KOPT-K1 (cell line): ENCODE measurements at regions not wholly inside any gene's neighbourhood (a gene's known extent, or its start where the extent isn't known, plus 50 kb on each side); places are given as distances from the start of the nearest gene placed in this dataset.

ENCODE experiments used
- H3K27ac ChIP-seq: fragments of 200-600 bp; sonication (generic); 2 replicates; pipeline ENCODE4 v1.5.1; 2016; ENCODE audit warnings: antibody characterized with exemption, mild to moderate bottlenecking, low read depth, low read length; ENCODE audit not compliant: poor library complexity, severe bottlenecking
- H3K36me3 ChIP-seq: fragments of 200-600 bp; sonication (generic); 2 replicates; pipeline ENCODE4 v1.5.1; 2017; ENCODE audit warnings: antibody characterized with exemption, mild to moderate bottlenecking, low read length, moderate library complexity; ENCODE audit not compliant: insufficient read depth
- H3K9me3 ChIP-seq: fragments of 200-600 bp; sonication (generic); 2 replicates; pipeline ENCODE4 v1.5.1; 2017; ENCODE audit warnings: antibody characterized with exemption, low read length, mild to moderate bottlenecking; ENCODE audit not compliant: insufficient read depth, poor library complexity, severe bottlenecking

DNA sequence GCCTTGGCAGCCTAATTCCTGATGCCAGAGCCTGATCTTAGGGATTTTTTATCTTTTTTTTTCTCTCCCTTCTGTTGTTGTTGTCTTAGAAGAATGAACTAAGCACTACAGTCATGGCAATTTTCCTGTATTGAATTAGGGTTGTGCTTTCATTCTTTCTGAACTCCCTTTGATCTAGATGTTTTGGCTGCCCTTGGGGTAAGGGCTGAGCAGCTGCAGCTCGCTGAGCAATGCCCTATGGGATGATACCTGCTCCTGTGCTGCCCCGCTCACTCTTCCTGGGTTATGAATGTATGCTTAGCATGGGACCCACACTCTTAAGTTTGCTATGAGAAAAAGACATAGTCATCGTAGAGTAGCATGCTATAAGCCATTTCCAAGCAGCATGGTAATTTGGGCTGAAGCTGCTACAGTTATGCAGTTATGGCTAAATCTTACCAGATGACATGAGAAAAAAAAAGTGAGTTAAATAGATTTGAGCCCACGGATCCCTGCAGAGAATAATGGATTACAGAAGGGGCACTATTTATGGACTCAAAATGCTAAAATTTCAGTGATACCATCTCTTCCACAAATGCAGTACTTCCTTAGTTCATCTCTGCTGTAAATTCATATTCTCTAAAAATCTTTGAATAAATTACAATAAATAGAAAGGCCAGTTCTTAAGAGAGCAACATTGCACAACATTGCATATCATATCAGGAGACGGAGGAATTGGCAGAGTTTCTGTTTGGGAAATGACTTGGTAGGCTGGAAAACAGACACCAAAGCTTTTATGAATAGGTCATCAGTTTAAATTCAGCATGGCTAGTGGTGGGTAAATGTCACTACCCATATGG lies 79.2 kb upstream of the PTHLH start:
- no peak overlapping the region for H3K27ac ChIP-seq
- H3K9me3 ChIP-seq: no peaks in the 10 kb centered on the region

DNA sequence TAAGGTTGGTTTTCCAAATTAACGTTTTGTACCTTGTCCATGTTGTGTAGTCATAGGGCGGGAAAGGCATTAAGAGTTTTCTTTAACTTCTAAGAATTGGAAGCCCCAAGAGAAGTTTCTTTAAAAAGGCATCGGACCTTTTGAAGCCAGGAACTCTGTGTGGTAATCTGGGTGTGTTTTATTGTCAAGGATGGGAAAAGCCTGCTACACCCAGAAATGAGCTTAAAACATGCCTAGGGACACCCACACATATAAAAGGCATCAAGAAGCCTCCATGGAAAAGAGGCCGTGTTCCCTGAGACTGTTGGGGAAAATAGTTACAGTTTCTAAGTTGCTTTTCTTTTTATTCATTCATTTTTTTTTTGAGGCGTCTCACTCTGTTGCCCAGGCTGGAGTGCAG lies 81.0 kb upstream of the PTHLH start:
- Histone ChIP-seq H3K36me3 (no peaks in the 10 kb centered on the region), H3K27ac (no peak overlapping the region), H3K9me3 (no peaks in the 10 kb centered on the region)

More for the DNA sequence above, 79.2 kb upstream of the PTHLH start:
- no peaks in the 10 kb centered on the region for H3K36me3 ChIP-seq

DNA sequence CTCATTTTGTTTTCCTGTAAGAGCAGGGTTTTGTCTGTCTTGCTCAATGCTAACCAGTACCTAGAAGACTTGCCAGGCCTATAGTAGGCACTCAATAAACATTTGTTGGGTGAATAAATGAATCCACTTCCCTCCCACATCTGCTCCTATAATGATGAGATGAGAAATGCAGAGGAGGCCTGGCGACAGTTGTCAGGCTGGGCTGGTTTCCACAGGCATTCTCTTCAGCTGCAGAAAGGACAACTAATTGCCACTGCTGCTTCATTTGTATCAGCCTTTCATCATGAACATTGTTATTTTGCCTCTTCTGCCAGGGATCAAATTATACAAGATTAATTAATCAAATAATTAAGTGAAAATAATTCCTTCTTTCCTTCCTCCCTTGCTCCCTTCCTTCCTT lies 82.0 kb upstream of the PTHLH start:
- no peaks in the 10 kb centered on the region for H3K36me3 ChIP-seq
- H3K9me3 ChIP-seq: no peaks in the 10 kb centered on the region
- no peak overlapping the region for H3K27ac ChIP-seq

DNA sequence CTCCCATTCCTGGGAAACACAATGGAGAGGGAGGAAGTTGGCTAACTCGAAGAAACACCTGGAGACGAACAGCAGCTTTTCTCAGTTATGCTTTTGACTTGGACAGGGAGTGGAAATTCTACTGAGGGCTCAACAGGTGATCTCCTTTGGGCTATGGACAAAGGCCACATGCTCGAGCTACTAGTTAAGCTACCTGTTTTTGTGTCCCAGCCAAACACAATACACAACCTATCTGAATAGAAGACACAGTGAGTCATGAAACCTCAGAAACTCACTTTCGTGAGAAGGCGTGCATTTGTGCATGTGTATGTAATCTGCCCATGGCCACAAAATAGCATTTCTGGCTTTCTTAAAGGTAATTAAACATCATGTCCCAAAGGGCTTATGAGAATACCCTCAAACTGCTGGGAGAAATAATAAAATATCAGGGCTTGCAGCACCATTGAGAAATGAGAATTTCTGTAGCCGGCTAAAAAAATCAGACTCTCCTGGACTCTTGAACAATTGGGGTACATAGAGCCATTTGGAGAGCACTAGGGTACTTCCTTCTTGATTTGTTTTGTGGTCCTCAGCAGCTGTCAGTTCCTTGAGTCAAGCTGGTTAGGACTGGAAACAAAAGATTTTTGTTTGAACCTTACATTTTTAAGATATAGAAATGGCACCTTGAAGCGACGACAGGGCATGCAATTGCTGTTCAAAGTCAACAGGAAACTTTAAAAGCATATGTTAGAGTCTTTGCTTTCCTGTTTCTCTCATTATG lies 85.5 kb upstream of the PTHLH start:
- Histone ChIP-seq H3K9me3 (no peaks in the 10 kb centered on the region), H3K36me3 (no peaks in the 10 kb centered on the region), H3K27ac (no peak overlapping the region)

DNA sequence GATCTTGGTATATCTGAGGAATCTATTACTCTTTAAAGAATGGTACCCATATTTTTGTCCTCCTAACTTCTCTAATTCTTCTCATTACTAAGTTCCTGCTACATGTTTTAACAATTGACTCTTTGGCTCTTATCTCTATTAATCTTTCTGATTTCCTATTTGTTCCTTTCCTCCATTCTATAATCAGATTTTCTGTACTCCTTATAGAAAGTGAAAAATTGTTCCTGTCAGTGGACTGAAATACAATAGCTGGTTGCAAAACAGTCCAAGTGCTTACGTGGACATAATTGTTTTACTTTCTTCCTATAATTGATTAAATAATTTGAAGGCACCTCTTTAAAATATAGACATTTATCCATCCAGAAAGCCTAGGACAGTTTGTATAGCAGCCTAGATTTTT lies 86.7 kb upstream of the PTHLH start:
- H3K27ac ChIP-seq: no peak overlapping the region
- no peaks in the 10 kb centered on the region for H3K9me3 ChIP-seq
- H3K36me3 ChIP-seq: no peaks in the 10 kb centered on the region

DNA sequence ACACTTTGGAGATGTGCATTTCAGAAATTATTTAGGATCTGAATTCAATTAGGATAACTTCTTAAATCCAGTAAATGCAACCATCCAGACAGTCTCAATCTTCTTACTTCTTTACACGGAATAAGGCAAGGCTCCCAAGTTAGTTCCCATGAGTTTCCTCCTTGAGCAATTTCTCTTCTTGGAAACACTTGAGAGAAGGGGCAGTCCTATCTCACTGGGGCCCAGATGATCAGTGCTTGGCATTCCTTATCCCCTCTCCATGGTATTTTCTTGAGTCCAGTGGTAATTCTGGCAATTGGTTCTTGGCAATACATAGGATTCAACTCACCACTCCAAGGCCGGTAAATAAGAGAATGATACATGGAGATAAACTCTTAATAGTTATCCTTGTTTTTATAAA lies 87.1 kb upstream of the PTHLH start:
- H3K9me3 ChIP-seq: no peaks in the 10 kb centered on the region
- no peaks in the 10 kb centered on the region for H3K36me3 ChIP-seq
- no peak overlapping the region for H3K27ac ChIP-seq

DNA sequence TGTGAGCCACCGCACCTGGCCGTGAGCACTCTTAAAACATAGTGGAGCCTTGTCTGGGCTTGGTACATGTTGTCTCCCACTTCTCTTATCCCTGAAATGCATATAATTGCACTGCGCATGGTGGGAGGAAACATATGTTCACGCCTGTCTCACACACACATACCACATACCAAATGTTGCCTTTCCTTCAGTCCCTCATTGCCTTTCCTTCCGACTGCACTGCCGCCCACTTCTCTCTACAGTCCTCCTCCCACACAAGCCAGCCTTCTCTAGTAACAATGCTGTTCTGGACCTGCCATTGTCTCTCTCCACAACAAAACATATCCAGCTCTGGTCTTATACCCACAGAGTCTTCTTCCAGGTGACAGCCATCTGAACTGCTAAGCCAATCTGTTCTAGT lies 88.3 kb upstream of the PTHLH start:
- no peak overlapping the region for H3K27ac ChIP-seq
- H3K9me3 ChIP-seq: no peaks in the 10 kb centered on the region
- no peaks in the 10 kb centered on the region for H3K36me3 ChIP-seq

DNA sequence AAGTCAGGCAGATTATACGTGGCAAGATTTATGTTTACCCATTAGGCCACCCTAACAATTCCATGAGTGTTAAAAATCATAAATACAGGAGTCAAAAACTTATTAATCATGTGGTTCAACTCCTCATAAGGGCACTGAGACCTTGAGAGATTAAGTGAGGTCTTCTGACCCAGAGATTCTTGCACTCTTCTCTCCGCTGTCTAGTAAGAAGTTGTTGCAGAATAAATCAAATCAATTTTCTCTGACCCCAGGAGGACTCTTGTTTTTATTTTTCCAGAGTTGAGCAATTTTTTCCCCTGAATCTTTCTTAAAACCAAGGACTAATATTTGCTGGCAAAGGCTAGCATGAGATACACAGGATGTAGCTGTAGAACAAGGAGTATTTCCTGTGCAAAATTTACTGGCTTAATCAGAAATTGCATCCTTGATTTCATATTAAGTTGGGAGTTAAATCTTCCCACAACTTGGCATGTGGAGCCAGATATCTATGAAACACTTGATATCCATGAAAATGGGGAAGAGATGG lies 90.9 kb upstream of the PTHLH start:
- no peaks in the 10 kb centered on the region for H3K9me3 ChIP-seq
- no peak overlapping the region for H3K27ac ChIP-seq
- no peaks in the 10 kb centered on the region for H3K36me3 ChIP-seq

DNA sequence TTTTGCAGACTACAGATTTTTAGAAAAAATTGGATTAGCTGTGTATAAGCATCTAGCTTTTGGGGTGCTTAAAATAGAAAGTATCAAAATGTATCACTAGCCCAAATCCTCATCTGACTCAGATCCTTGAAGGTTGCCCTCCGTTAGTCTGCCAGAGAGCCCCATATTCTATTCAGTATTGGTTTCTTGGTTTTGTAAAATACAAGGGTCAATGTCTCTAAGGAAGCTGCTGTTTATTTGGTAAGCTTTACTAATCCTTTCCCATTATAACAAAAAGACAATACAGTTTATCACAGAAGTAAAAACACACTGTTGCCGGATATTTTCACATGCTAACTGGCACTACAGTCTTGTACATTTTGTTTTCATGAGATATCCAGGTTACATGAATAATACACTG lies 92.8 kb upstream of the PTHLH start:
- no peak overlapping the region for H3K27ac ChIP-seq
- no peaks in the 10 kb centered on the region for H3K9me3 ChIP-seq
- H3K36me3 ChIP-seq: no peaks in the 10 kb centered on the region

DNA sequence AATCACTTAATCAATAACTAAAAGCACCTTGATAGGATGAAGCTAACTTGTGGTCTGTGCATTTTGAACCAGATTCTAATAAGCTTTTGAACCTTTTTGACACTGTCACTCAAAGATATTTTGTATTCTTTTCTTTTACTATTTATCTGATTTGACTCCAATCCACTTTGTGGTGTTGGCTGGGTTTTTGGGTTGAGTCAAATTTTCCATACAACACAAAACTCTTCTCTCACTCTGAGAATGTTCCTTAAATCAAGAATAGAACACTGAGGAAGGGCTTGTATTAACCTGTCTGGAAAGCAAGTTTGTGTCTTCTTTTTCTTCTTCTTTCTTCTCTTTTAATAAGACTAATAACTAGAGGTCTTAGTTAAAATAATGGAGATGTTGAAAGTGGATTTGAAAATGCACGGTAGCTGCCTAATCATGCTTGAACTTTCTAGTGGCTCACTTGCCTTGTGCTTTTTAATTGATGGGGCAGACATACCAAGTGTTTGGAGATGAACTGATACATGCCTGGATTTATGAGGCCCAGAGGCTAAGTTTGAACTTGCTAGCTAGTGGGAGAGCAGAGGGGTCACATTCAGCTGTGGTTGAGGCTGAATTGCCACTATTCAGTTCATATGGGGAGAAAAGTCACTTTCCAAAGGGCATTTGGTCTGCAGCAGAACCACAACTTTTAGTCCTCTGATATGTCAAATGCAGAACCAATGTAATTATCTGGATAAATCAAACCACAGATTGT lies 93.5 kb upstream of the PTHLH start:
- Histone ChIP-seq H3K36me3 (no peaks in the 10 kb centered on the region), H3K9me3 (no peaks in the 10 kb centered on the region), H3K27ac (no peak overlapping the region)

DNA sequence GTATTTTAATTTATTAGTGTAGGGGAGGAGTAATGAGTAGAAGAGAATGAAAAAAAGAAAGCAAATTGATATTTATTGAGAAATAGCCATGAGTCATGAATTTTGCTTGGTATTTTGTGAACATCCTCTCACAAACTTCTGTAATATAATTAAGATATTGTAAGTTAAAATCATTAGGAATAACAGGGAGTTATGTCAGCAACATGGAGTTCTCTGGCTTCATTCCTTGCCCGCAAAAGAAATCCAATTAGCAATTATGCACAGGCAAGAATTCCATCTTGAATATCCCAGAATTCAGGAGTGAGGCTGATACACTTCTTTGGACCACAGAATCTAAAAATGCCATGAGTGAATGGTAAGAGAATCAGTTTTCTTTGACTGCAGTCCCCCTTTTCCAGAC lies 94.3 kb upstream of the PTHLH start:
- H3K27ac ChIP-seq: no peak overlapping the region
- H3K36me3 ChIP-seq: no peaks in the 10 kb centered on the region
- no peaks in the 10 kb centered on the region for H3K9me3 ChIP-seq

DNA sequence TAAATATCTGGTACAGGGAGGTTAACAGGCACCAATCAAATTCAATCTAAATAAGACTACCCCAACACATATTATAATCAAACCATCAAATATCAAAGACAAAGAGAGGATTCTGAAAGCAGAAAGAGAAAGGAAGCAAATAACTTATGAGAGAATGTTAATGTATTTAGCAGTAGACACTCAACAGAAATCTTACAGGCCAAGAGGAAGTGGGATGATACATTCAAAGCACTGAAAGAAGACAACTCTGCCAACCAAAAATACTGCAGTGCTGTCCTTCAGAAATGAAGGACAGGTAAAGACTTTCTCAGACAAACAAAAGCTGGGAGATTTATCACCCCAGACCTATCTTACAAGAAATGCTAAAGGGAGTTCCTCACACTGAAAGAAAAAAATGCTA lies 95.9 kb upstream of the PTHLH start:
- Histone ChIP-seq H3K27ac (no peak overlapping the region), H3K36me3 (no peaks in the 10 kb centered on the region), H3K9me3 (no peaks in the 10 kb centered on the region)

DNA sequence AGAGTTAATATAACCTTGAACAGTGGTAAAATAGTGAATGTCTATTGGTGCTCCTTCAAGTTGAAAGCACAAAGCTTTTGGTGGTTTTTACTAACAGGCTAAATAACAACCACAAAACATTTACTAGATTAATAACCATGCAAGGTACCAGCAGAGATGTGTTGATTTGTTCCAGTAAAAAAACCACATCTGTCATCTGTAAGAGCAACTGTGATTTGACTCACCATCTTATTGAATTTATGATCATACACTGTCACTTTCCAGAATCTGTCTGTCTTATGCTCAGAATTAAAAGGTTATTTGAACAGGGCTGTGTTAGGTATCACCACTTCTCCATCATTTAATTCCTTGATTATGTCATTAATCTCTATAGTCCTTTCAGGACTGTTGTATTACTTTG lies 107.0 kb upstream of the PTHLH start:
- Histone ChIP-seq H3K36me3 (no peaks in the 10 kb centered on the region), H3K27ac (no peak overlapping the region), H3K9me3 (peaks cover 10% of the 10 kb centered on the region)

DNA sequence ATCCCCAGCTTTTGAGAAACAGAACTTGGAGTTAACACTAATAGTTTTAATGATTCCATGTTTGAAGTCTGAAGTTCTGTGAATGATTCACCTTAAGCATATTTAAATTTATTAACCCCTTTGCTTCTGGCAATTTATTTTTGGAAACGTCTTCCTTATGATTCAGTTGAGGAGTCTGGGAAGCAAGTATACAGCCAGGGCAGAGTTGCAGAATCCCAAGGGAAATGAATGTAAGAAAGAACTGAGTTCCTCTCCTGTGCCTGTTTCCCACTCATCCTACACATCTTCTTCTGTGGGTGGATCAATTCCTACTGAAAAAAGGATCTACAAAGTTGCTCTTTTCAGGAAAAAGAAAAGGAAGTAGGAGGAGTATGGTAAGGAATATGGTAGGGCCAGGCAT lies 108.2 kb upstream of the CCDC91 start:
- H3K9me3 ChIP-seq: no peaks in the 10 kb centered on the region
- H3K27ac ChIP-seq: no peak overlapping the region
- H3K36me3 ChIP-seq: no peaks in the 10 kb centered on the region
